ENCODE measurements at regions not wholly inside any gene's neighbourhood (a gene's known extent, or its start where the extent isn't known, plus 50 kb on each side); places are given as distances from the start of the nearest gene placed in this dataset.

DNA sequence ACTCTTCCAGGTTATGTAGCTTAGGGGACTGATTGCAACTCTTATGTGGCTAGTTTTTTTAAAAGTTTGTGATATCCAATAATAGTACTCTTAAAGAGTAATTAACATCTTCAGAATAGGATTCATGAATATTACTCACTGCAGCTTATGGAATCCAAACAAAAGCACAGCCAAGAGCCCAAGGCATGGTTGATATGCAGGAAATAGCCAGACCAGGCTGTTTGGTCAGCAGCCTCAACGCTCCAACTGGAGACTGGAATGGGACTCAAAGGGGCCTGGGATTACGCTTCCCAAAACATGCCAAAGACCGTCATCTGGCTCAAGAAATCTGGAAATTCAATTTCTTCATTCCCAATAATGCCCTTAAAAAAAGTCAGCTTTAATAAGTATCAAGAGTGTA, 268.6 kb downstream of the SEC61B start:
- TF ChIP-seq, protein P1, sequence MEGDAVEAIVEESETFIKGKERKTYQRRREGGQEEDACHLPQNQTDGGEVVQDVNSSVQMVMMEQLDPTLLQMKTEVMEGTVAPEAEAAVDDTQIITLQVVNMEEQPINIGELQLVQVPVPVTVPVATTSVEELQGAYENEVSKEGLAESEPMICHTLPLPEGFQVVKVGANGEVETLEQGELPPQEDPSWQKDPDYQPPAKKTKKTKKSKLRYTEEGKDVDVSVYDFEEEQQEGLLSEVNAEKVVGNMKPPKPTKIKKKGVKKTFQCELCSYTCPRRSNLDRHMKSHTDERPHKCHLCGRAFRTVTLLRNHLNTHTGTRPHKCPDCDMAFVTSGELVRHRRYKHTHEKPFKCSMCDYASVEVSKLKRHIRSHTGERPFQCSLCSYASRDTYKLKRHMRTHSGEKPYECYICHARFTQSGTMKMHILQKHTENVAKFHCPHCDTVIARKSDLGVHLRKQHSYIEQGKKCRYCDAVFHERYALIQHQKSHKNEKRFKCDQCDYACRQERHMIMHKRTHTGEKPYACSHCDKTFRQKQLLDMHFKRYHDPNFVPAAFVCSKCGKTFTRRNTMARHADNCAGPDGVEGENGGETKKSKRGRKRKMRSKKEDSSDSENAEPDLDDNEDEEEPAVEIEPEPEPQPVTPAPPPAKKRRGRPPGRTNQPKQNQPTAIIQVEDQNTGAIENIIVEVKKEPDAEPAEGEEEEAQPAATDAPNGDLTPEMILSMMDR (IDR thresholded peaks at IDR 0.05): no peak
- TF ChIP-seq POLR2A (IDR thresholded peaks at IDR 0.05) (no peak), POLR2AphosphoS5 (IDR thresholded peaks at IDR 0.05; ENCODE audit: insufficient read depth in 1 of 2, low read depth in 1 of 2) (no peak)

All from vagina (tissue), 2 donors.